ENCODE measurements at regions not wholly inside any gene's neighbourhood (a gene's known extent, or its start where the extent isn't known, plus 50 kb on each side); places are given as distances from the start of the nearest gene placed in this dataset.
A peak's percentile ranks its signal among the peaks of the same experiment; 100 is the strongest.
"Not testable (repeated sequence)": the region's sequence is repeated elsewhere in the genome, so short reads cannot be mapped to it uniquely, and the experiment has no call there.

DNA sequence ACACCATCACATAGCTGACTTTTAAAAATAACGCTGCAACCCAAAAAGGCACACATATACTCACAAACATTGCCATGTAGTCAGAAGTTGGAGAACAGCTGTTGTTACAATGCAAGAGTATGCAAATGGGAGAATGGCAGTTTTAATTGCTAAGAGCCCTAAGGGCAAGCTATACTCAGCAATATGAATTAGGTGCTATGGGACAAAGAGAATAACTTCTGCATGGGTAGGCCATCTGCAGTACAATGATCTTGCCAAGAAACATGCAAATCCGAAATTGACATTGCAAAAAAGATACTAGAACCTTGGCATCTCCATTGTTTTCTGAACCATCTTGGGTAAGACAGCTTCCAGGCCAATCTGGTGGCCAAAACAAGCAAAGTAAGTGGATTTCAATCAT is 697.8 kb downstream of the LRRIQ3 start:
- DNase-seq (ENCODE audit: low spot score) = no peak
- no peak for FAIRE-seq

DNA sequence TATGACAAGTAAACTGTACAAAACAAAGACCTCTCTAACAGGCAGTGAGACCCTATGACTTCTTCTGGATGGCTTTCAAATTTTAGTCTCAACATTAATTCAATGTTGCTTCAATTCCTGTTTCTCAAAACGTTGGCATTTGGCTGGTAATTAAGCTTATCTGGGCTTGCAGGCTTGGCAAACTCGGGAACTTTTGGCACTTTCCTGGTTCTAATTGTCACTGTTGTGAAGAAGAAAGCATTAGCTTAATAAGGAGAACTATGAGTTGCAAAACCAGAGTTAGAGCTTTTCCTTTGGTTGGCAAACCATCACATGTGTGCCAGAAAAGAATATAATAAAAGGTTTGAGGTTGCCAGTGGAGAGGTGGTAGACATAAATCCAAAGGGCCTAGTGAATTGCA is 698.3 kb downstream of the LRRIQ3 start:
- FAIRE-seq (no peak), DNase-seq (ENCODE audit: low spot score) (no peak)

DNA sequence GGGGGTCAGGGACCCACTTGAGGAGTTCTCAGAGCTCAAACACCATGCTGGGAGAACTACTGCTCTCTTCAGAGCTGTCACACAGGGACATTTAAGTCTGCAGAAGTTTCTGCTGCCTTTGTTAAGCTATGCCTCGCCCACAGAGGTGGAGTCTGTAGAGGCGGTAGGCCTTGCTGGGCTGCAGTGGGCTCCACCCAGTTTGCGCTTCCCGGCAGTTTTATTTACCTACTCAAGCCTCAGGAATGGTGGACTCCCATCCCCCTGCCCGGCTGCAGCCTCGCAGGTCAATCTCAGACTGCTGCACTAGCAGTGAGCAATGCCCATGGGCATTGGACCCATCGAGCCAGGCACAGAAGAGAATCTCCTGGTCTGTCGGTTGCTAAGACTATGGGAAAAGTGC is 706.4 kb downstream of the LRRIQ3 start:
- FAIRE-seq = no peak
- DNase-seq (ENCODE audit: low spot score) = no peak

DNA sequence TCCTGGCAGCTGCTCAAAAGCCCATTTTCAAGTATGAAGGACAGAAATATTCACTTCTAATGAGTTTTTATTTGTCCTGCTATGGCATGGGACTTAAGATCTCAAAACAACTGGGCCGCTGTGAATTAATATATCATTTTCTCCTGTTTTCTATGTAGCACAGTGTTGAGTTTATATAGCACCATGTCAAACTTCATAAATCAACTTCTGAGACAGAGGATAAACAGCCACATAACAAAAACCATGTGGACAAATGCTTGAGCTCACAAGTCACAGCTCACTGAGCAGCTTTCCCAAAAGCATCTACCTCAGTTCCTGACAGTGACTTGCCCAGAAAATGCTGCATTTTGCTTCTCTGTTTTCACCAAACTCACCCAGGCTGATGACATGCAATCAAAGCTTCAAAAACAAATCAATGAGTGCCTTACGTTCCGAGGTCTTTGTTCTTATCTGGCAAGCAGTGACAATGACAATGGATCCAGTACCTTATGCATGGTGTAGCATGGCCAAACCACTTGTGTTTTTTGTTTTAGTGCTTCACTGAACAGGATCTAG is 722.6 kb downstream of the LRRIQ3 start:
- DNase-seq (ENCODE audit: low spot score) (no peak), FAIRE-seq (no peak)

DNA sequence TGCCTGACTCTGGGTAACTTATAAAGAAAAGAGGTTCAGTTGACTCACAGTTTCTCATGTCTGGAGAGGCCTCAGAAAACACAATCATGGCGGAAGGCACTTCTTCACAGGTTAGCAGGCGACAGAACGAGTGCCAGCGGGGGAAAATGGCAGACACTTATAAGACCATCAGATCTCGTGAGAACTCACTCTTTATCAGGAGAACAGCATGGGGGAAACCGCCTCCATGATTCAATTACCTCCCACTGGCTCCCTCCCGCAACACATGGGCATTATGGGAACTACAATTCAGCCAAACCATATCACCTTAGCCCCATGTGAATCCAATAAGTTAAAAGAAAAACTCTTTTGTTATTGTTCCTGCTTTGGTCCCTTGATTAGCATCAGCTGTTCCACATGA is 725.2 kb downstream of the LRRIQ3 start:
- FAIRE-seq (no peak), DNase-seq (ENCODE audit: low spot score) (no peak)

DNA sequence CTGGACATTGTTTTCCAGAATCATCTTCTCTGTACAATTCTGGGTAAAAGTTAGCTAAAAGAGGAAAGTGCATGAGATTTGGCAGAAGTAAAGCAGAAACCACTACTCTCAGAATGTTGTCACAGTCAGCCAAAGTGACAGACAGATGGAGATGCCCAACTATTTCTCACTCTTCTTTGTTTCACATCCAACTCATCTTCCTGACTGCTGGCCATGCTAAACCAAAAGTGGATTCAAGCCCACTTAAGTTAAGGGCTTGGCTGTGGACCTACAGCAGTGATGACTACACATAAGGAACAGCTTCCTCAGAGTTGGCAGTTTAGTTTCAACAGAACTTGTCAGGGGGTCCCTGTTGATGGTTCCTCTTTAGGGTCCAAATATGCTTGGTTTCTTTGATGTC is 730.2 kb downstream of the LRRIQ3 start:
- no peak for DNase-seq (ENCODE audit: low spot score)
- FAIRE-seq = no peak

DNA sequence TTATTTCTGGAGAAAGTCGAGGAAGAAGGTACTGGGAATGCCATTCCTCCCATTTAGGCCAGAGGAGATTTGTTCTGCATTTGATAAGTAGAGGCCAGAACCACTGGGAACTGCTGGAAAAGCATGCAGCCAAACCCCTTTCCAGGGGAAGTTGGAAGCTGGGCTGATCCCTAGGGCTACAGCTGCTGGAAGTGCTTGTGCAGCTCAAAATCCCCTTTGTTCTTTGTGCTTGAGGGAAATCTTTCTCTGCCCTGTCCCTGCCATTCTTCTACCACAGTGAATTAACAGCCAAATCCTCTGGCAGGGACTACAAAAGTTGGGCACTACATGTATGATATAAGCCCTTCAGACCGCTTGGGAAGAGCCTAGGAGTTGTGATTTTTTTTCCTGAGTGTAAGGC is 734.1 kb downstream of the LRRIQ3 start:
- no peak for FAIRE-seq

DNA sequence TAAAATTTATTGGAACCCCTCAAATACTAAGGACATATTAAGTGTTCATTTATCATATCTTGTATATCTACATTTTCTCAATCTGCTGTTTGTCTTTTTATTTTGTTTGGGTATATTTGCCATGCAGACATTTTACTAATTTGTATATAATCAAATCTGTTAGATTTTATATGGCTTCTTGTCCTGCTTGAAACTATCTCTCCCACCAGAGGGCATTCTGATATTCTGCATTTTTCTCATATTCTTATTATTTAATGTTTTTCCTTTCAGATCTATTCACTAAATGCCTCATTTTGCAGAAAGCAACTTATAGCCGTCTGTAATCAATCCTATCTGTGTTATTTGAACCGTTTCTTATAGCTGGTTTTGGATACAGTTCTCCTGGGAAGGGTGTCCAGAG is 745.5 kb downstream of the LRRIQ3 start:
- DNase-seq (ENCODE audit: low spot score) = no peak
- FAIRE-seq = no peak

More for the DNA sequence above, 734.1 kb downstream of the LRRIQ3 start:
- no peak for DNase-seq (ENCODE audit: low spot score)

DNA sequence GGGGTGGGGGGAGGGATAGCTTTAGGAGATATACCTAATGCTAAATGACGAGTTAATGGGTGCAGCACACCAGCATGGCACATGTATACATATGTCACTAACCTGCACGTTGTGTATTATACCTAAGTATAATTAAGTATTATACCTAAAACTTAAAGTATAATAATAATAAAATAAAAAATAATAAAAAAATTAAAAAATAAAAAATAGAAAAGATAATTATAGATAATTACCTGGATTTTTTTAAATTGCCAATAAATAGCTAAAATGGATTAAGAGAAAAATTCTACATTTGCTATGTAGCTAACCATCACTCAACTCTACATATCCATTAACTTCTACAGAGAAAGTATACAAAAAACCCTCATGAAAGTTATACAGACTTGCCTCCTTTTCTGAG is 747.3 kb downstream of the LRRIQ3 start:
- not testable (repeated sequence) for FAIRE-seq; DNase-seq (ENCODE audit: low spot score)

DNA sequence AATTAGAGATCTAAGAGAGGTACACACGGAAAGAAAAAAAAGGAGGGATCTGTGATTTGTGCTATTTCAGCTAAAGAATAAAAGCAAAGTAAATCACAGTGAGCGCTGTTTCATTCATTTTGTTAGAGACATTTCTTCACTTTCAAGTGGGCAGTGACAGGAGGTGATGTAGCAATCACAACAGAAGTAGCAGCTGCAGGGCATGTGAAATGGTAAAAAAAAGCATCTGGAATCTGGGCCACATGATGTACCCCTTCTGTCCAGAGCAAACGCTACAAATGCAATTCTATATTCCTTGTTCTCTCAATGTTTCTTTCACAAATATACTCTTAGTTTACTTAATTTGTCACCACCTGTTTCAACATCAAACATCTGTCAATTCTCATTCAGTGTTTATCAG is 786.5 kb downstream of the LRRIQ3 start:
- DNase-seq (ENCODE audit: low spot score) = no peak

DNA sequence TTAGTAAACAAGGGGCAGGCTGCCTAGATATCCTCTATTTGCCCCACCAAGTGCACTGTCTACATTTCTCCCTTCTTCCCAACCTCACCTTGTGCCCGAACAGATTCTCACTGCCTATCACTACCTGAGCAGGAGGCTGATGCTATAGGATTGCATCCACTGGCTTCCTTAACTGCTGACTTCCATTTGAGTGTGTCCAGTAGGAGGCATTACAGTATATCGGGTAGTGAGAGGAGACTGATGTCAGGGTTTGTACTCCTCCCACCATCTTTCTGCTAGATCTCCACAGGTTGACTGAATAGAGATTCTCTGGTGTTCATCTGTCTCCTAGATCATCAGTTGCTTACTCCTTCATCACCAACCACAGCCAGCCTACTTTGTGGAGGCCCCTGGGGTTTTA is 796.3 kb downstream of the LRRIQ3 start:
- DNase-seq (ENCODE audit: low spot score) = no peak
- no peak for FAIRE-seq

More for the DNA sequence above, 786.5 kb downstream of the LRRIQ3 start:
- no peak for FAIRE-seq

DNA sequence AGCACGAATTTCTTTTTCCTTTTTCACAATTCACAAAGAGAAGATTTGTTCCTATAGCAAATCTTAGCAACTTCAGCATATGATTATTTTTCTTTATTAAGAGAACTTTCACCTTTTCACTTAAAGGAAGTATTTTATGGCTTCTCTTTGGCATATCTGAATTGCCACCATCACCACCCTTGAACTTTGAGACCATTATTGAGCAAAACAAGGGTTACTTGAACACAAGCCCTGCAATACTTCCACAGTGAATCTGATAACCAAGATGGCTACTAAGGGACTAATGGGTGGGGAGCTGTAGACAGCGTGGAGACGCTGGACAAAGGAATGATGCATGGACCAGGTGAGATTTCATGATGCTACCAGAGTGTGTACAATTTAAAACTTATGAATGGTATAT is 815.0 kb downstream of the LRRIQ3 start:
- FAIRE-seq = no peak
- no peak for DNase-seq (ENCODE audit: low spot score)

DNA sequence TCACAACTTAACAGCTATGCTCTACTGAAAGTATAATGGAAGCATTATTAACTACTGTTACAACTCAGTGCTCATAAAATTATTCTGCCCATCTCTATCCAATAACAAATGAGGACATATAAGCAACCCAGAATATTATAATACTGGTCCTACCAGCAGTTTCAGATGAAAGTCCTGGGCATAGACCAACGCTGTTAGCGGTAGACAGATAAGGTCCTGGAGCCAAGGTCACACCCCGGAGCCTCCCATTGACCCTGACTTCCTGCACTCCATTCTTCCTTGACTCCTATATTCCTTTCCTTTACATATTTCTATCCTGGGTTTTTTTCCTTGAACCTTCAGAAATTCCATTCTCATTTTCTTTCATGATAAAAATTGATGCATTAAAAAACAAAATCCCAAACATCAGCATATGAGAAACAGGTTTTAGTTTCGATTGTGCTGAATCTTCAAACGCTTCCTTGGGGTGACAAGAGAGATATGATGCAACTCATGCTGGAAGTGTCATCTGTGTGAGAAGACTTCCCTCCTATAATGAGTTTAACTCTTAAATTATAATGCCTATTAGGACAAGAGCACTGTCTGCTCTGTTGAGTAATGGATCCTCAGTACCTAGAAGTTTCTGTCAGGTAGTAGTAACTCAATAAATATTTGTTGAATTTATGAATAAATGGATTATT is 831.1 kb downstream of the LRRIQ3 start:
- no peak for FAIRE-seq

DNA sequence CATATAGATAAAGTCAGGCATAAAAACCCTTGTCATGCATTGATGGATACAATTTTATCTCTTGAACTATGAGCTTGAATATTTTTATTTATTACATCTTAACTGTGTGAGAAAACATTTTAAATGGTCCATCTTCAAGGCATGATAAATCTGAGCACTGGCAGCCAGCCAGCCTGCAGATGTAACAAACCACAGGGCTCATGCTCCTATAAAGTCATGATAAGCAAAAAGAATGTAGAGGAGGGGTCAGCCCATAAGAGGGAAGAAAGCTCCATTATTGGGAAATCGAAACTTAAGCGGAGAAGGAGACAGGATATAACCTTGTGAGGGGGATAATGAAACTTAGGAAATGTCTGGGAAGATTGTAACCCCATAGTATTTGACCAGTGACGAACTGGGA is 839.0 kb downstream of the LRRIQ3 start:
- no peak for DNase-seq (ENCODE audit: low spot score)
- no peak for FAIRE-seq

More for the DNA sequence above, 831.1 kb downstream of the LRRIQ3 start:
- no peak for DNase-seq (ENCODE audit: low spot score)

DNA sequence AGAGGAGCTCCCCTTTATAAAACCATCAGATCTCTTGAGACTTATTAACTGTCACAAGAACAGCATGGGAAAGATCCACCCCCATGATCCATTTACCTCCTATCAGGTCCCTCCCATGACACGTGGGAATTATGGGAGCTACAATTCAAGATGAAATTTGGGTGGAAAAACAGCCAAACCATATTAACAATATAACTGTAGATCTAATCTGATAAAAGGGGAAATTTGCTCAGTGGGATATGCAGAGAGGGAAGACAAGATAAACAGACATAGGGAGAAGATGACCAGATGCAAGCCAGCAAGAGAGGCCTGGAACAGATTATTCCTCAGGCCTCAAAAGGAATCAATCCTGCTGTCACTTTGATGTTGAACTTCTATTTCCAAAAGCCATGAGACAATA is 841.5 kb downstream of the LRRIQ3 start:
- DNase-seq (ENCODE audit: low spot score) (no peak), FAIRE-seq (no peak)

DNA sequence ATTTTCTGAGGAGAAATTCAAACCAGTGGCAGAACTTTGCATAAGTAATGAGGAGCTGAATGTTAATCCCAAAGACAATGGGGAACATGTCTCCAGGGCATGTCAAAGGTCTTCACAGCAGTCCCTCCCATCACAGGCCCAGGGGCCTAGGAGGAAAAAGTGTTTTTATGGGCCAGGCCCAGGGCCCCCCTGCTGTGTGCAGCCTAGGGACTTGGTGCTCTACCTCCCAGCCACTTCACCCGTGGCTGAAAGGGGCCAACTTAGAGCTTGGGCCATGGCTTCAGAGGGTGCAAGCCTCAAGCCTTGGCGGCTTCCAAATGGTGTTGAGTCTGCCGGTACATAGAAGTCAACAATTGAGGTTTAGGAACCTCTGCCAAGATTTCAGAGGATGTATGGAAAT is 854.0 kb downstream of the LRRIQ3 start:
- DNase-seq (ENCODE audit: low spot score) (no peak), FAIRE-seq (no peak)

DNA sequence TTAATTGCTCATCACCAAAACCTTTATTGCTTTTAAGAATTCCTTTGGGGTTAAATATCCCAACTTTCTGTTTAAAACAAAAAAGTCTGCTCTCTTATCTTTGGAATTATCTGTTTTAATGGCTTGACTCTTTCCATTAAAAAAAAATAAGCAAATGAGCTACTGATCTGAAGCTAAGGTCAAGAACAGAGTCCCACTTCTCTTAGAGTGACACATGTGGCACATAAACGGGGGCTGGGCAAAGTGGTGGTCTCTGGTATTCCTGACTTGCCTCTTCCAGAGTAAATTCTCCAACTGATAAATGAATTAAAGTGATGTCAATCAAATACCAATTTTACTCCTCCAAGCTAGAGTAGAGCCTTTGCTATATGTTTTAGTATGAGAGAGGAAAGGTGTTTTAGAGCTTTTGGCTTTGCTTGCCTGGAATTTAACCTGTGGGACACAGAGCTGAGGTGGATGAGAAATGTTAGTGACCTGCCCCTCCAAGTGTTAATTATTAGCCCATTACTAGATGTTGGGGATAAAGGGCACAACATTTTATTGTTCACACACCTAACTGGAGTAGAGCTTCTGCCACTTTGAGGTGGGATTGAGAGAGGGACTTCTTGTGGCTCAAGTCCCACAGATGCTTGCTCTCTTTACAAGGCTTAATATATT is 864.0 kb downstream of the LRRIQ3 start:
- no peak for FAIRE-seq
- DNase-seq (ENCODE audit: low spot score) = no peak

DNA sequence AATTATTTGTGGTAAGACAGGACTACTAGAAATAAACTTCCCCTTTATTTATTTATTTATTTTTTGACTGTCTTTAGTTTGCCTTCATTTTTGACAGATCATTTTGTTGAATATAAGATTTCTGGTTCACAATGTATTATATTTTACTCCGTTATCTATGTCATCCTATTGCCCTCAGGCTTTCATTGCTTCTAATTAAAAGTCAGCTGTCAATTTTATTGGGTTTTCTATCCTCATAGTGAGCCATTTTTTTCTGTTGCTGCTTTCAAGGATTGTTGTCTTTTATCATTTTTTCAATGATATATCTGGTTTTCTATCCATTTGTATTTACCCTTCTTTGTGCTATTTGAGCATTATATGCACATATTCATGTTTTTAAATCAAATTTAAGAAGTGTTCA is 866.2 kb downstream of the LRRIQ3 start:
- no peak for FAIRE-seq

DNA sequence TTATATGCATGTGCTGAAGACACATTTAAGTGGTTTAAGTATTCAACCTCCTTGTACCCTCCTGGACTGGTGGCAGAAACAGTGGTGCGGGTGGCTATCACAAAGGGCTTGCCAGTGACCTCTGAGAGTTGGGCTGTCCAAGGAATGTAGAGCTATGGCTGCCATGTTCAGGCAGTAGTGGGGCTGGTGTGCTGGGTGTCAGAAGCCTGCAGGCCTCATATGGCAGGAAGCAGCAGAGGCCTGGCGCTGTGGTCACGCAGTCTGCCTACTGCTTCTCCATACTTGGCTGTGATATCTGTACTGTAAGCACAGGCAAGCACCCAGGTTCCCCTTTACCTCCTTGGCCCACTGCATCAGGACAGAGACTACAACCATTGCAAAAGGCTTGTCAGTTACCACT is 870.0 kb downstream of the LRRIQ3 start:
- FAIRE-seq (no peak), DNase-seq (ENCODE audit: low spot score) (no peak)

More for the DNA sequence above, 866.2 kb downstream of the LRRIQ3 start:
- no peak for DNase-seq (ENCODE audit: low spot score)

DNA sequence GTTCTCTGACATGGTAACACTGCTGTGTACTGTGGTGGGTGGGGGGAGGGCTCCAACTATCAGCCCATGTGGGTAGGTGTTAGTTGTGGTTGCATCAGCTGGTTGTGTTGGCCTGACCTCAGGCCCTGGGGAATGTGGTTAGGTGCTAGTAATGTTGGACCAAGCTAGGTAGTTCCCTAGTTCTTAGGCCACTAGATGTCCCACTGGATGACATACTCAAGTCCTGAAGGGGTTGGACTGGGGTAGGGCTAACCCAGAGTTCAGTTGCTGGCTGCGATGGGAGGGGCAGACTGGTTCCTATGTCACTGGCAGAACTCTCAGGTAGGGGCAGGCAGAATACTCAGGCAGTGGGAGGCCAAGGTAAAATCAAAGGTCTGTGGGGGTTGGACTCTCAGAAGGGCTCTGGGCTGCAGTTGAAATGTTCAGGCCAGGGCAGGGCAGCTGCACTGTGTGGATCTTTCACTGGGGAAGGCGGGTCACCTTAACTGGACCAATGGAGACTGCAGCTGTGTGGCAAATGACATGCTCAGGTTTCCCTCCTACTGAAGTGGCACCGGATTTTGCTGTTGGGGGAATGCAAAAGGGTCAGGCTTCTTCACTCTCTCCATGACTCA is 870.7 kb downstream of the LRRIQ3 start:
- DNase-seq (ENCODE audit: low spot score) (no peak), FAIRE-seq (peak; percentile 13)

DNA sequence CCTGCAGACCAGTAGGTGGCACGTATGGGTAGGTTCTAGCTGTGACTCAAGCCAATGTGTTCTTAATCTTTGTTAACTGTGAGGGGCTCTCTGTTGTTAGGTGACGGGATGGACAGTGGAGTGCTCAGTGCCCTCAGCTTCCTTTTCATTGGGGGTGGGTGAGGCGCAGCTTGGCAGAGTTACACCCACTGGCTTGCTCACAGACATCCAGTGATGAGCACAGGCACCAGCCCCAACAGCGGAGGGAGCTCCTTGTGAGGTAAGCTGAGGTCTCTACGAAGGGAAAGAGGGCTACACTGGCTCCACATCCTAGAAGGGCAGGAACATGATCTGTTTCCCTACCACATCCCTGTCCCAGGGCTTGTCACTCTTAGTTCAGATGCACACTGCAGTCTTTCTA is 871.3 kb downstream of the LRRIQ3 start:
- FAIRE-seq = no peak
- DNase-seq (ENCODE audit: low spot score) = no peak

DNA sequence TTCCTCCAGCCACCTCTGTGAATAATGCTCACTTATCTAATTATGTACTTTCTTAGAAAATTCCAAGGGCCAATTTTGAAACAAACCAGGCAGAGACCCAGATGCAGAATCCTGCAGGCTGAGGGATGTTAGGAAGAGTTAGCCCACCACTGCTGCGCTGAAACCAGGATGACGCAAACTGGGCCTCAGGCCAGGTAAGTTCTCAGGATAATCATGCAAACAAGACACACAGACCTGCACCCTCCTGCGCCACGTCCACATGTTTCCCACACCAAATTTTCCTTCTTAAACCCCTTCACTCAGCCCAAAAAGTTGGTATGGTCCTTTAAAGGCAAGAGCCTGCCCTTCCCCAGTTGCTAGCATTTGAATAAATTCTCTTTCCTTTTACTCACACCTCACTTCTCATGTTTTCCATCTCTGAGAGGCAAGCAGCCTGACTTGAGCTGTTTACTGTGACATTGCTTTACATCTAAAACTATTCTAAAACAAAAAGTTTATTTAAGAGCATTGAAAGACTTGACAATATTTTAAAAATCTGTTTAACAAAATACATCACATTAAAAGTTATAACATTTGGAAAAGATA is 887.1 kb downstream of the LRRIQ3 start:
- no peak for DNase-seq (ENCODE audit: low spot score)
- no peak for FAIRE-seq
